ENCODE measurements at regions not wholly inside any gene's neighbourhood (a gene's known extent, or its start where the extent isn't known, plus 50 kb on each side); places are given as distances from the start of the nearest gene placed in this dataset.

DNA sequence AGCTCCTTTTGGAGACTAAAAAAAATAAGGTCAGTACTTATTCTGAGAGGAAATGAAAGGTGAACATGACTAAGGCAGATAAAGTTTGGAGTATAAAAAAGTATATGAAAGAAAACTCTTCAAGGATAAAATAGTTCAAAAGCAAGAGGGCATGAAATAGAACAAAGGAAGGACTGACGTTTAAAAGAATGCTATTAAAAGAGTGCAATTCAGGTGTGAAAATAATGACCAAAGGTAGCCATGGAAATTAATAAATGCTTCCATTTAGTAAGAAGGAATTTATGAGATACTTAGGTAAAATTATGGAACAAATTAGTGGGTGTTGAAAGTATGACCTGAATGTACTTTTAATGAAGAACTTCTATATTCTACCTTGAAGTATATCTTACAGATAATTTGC is 128.2 kb upstream of the WDFY3 start (continued):
- no peak for TF ChIP-seq ZBTB17 (CRISPR knock-in tag; IDR thresholded peaks at IDR 0.05)
- no peak for TF ChIP-seq SMC3 (conservative IDR thresholded peaks at IDR 0.05; ENCODE audit: insufficient read depth, low read depth, low read length)
- no peak for TF ChIP-seq PPARD (CRISPR knock-in tag; IDR thresholded peaks at IDR 0.05)
- TF ChIP-seq, protein P1, sequence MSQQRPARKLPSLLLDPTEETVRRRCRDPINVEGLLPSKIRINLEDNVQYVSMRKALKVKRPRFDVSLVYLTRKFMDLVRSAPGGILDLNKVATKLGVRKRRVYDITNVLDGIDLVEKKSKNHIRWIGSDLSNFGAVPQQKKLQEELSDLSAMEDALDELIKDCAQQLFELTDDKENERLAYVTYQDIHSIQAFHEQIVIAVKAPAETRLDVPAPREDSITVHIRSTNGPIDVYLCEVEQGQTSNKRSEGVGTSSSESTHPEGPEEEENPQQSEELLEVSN (IDR thresholded peaks at IDR 0.05; ENCODE audit: borderline replicate concordance in 1 of 2, extremely low read depth in 1 of 2, insufficient read depth in 1 of 2, insufficient read length in 1 of 2, low read depth in 1 of 2, low read length in 1 of 2, poor library complexity in 1 of 2, severe bottlenecking in 1 of 2) = no peak
- no peak for TF ChIP-seq RUNX1 (IDR thresholded peaks at IDR 0.05; ENCODE audit: low read depth)

DNA sequence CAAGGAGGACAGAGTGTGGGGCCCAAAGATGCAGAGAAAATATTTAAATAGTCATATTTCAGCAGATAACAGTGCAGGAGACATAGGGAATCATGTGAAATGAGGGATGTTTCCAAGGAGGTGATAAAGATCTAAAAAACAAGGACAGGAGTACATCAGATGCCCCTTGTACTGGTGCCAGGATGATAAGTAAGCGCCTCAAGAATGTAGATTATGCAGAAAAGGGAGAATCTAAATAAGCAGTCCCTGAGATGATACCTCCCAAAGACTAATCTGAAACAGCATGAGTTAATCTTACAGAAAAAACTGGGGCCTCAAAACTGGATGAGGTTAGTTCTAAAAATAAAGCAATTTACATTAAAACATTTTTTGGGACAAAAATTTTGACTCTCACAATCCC is 136.1 kb upstream of the WDFY3 start:
- FAIRE-seq = no peak
- 0% methylated on average over 1 of the region's 1 CpG for WGBS (ENCODE audit: insufficient coverage, low coverage, missing lambda C conversion rate)
- H4K20me1 ChIP-seq (replicated peaks; ENCODE audit: control insufficient read depth, insufficient read depth, low read length) = no peaks in the 10 kb centered on the region
- no peak overlapping the region for H2AFZ ChIP-seq (ENCODE audit: low read depth, low read length)
- H3K4me1 ChIP-seq (replicated peaks in 1 of 2; ENCODE audit: control insufficient read depth in 2 of 2, insufficient read depth in 2 of 2, low read length in 2 of 2) = no peaks in the 10 kb centered on the region
- no peak overlapping the region for H3K4me3 ChIP-seq
- H3K4me2 ChIP-seq (ENCODE audit: insufficient read depth, low read length) = no peak overlapping the region
- H3K36me3 ChIP-seq (ENCODE audit: control insufficient read depth, insufficient read depth, low read length) = no peaks in the 10 kb centered on the region
- no TSS peak for BruUV-seq (replicated peaks)
- intact Hi-C loops (cut with micrococcal nuclease) (no loop called here), in situ Hi-C loops (cut with MboI) (no loop called here)
- H3K9me1 ChIP-seq (ENCODE audit: control insufficient read depth, insufficient read depth, low read length) = no peaks in the 10 kb centered on the region
- no peak for ATAC-seq
- ChIA-PET POLR2A (no interaction called here), CTCF (ENCODE audit: low intra/inter-chr PET ratio) (no interaction called here)
- H3K9me3 ChIP-seq (replicated peaks; ENCODE audit: control insufficient read depth, insufficient read depth, low read depth, low read length) = no peaks in the 10 kb centered on the region
- TF ChIP-seq TCF7 (IDR thresholded peaks at IDR 0.05; ENCODE audit: borderline replicate concordance) (no peak), NRF1 (conservative IDR thresholded peaks at IDR 0.05 in 1 of 2, IDR thresholded peaks at IDR 0.05 in 1 of 2) (no peak), ZKSCAN3 (CRISPR knock-in tag; IDR thresholded peaks at IDR 0.05) (no peak), MECOM (CRISPR knock-in tag; IDR thresholded peaks at IDR 0.05) (no peak), NFE2L1 (tag; IDR thresholded peaks at IDR 0.05; ENCODE audit: borderline replicate concordance, low read depth) (no peak), MXI1 (IDR thresholded peaks at IDR 0.05; ENCODE audit: low read depth, low read length) (no peak), ZNF589 (CRISPR knock-in tag; IDR thresholded peaks at IDR 0.05; ENCODE audit: low read depth) (no peak)
- TF ChIP-seq, protein P2, sequence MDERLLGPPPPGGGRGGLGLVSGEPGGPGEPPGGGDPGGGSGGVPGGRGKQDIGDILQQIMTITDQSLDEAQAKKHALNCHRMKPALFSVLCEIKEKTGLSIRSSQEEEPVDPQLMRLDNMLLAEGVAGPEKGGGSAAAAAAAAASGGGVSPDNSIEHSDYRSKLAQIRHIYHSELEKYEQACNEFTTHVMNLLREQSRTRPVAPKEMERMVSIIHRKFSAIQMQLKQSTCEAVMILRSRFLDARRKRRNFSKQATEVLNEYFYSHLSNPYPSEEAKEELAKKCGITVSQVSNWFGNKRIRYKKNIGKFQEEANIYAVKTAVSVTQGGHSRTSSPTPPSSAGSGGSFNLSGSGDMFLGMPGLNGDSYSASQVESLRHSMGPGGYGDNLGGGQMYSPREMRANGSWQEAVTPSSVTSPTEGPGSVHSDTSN (CRISPR knock-in tag; IDR thresholded peaks at IDR 0.05; ENCODE audit: low read depth) = no peak
- TF ChIP-seq, protein P2 (tag; conservative IDR thresholded peaks at IDR 0.05; ENCODE audit: low read depth) = no peak
- TF ChIP-seq, protein P3, sequence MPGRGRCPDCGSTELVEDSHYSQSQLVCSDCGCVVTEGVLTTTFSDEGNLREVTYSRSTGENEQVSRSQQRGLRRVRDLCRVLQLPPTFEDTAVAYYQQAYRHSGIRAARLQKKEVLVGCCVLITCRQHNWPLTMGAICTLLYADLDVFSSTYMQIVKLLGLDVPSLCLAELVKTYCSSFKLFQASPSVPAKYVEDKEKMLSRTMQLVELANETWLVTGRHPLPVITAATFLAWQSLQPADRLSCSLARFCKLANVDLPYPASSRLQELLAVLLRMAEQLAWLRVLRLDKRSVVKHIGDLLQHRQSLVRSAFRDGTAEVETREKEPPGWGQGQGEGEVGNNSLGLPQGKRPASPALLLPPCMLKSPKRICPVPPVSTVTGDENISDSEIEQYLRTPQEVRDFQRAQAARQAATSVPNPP (IDR thresholded peaks at IDR 0.05; ENCODE audit: borderline replicate concordance, insufficient read depth, insufficient read length) = no peak
- no peak overlapping the region for H3K27ac ChIP-seq (ENCODE audit: extremely low read depth, low read depth, low read length)
- H3K9ac ChIP-seq (ENCODE audit: insufficient read depth in 1 of 2, low read depth in 2 of 2, low read length in 2 of 2) = no peak overlapping the region
- no peaks in the 10 kb centered on the region for H3K27me3 ChIP-seq (ENCODE audit: control insufficient read depth in 2 of 2, insufficient read depth in 2 of 2, low read length in 2 of 2)
- no peaks in the 10 kb centered on the region for H3K79me2 ChIP-seq (ENCODE audit: control insufficient read depth, insufficient read depth, low read length)
- DNase-seq (ENCODE audit: extremely low read depth in 1 of 4, low spot score in 3 of 4) = no peak

Data from K562 (cell line).